ENCODE measurements at regions not wholly inside any gene's neighbourhood (a gene's known extent, or its start where the extent isn't known, plus 50 kb on each side); places are given as distances from the start of the nearest gene placed in this dataset.

DNA sequence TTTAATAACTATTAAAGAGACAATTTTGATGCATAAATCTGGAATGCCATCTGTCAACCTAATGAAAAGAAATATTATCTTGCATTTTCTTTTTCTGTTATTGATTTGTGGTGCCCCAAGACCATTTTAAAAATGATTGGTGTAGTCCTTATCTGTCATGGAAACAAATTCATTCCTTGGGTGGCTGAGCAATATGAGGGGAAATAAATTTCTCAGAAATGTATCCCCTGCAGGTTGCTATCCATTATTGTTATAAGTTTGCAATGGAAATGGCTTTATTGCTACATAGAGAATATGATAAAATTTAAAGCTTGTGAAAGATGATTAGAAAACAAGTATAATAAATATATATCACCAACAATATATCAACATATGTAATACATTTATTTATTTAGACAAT is 607.0 kb downstream of the DNAJB9 start:
- TF ChIP-seq, protein P1, sequence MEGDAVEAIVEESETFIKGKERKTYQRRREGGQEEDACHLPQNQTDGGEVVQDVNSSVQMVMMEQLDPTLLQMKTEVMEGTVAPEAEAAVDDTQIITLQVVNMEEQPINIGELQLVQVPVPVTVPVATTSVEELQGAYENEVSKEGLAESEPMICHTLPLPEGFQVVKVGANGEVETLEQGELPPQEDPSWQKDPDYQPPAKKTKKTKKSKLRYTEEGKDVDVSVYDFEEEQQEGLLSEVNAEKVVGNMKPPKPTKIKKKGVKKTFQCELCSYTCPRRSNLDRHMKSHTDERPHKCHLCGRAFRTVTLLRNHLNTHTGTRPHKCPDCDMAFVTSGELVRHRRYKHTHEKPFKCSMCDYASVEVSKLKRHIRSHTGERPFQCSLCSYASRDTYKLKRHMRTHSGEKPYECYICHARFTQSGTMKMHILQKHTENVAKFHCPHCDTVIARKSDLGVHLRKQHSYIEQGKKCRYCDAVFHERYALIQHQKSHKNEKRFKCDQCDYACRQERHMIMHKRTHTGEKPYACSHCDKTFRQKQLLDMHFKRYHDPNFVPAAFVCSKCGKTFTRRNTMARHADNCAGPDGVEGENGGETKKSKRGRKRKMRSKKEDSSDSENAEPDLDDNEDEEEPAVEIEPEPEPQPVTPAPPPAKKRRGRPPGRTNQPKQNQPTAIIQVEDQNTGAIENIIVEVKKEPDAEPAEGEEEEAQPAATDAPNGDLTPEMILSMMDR (IDR thresholded peaks at IDR 0.05; ENCODE audit: low read depth, low read length, poor library complexity, severe bottlenecking) = no peak
- no peak for TF ChIP-seq EZH2phosphoT487 (IDR thresholded peaks at IDR 0.05; ENCODE audit: borderline replicate concordance, low read length)
